Suppressor macrophage (primary cell): ENCODE measurements at regions not wholly inside any gene's neighbourhood (a gene's known extent, or its start where the extent isn't known, plus 50 kb on each side); places are given as distances from the start of the nearest gene placed in this dataset.

Experiments used
- DNase-seq, 4 experiments: peaks; one replicate each; pipeline ENCODE4 v3.0.0-alpha.2; 2020 to 2022

- DNase-seq, result peak; percentile 69 to 81 (median 77)
These were observed 245.1 kb downstream of the PTBP2 start for GRCh38 chr1:96966536-96967138.

- DNase-seq, result no peak
These were observed 245.7 kb downstream of the PTBP2 start for GRCh38 chr1:96967311-96967710.

GRCh38 chr1:96968541-96968940 lies 247.0 kb downstream of the PTBP2 start:
- DNase-seq, result no peak

- no peak for DNase-seq
These were observed 247.4 kb downstream of the PTBP2 start for GRCh38 chr1:96968983-96969382.

- no peak for DNase-seq
These were observed 248.1 kb downstream of the PTBP2 start for GRCh38 chr1:96969656-96970163.

- no peak for DNase-seq
These were observed 249.9 kb downstream of the PTBP2 start for GRCh38 chr1:96971439-96971838.

GRCh38 chr1:96971849-96972602 lies 250.4 kb downstream of the PTBP2 start:
- no peak for DNase-seq

GRCh38 chr1:96973605-96974004 lies 252.0 kb downstream of the PTBP2 start:
- DNase-seq, result no peak

- no peak for DNase-seq
These were observed 256.9 kb downstream of the PTBP2 start for GRCh38 chr1:96978444-96978843.

- no peak for DNase-seq
These were observed 257.3 kb downstream of the PTBP2 start for GRCh38 chr1:96978901-96979300.

- no peak for DNase-seq
These were observed 258.0 kb downstream of the PTBP2 start for GRCh38 chr1:96979304-96980268.

GRCh38 chr1:96980448-96980847 lies 258.9 kb downstream of the PTBP2 start:
- DNase-seq, result no peak

- DNase-seq, result no peak
These were observed 259.6 kb downstream of the PTBP2 start for GRCh38 chr1:96981181-96981580.

GRCh38 chr1:96982118-96982517 lies 260.5 kb downstream of the PTBP2 start:
- no peak for DNase-seq

GRCh38 chr1:96983866-96984265 lies 262.3 kb downstream of the PTBP2 start:
- DNase-seq, result no peak

- DNase-seq, result no peak
These were observed 265.7 kb downstream of the PTBP2 start for GRCh38 chr1:96987186-96987703.

- no peak for DNase-seq
These were observed 267.7 kb downstream of the PTBP2 start for GRCh38 chr1:96989302-96989701.

- DNase-seq, result no peak
These were observed 268.6 kb downstream of the PTBP2 start for GRCh38 chr1:96990136-96990535.

GRCh38 chr1:96991261-96991660 lies 269.7 kb downstream of the PTBP2 start:
- DNase-seq, result no peak

GRCh38 chr1:96992871-96993270 lies 271.3 kb downstream of the PTBP2 start:
- no peak for DNase-seq

- no peak for DNase-seq
These were observed 273.8 kb downstream of the PTBP2 start for GRCh38 chr1:96995351-96995750.

GRCh38 chr1:96996001-96996400 lies 274.4 kb downstream of the PTBP2 start:
- no peak for DNase-seq

GRCh38 chr1:96997717-96998116 lies 276.1 kb downstream of the PTBP2 start:
- DNase-seq, result no peak
